Hepatocyte (in vitro differentiated cells): ENCODE measurements at regions not wholly inside any gene's neighbourhood (a gene's known extent, or its start where the extent isn't known, plus 50 kb on each side); places are given as distances from the start of the nearest gene placed in this dataset.

Source experiments
- CTCF ChIP-seq: fragments of 200-600 bp; sonication (generic); IDR thresholded peaks from 2 replicates; pipeline ENCODE4 v1.5.1; 2016; ENCODE audit warnings: antibody characterized with exemption, mild to moderate bottlenecking; ENCODE audit not compliant: poor library complexity
- EZH2 ChIP-seq: fragments of 200-600 bp; sonication (generic); IDR thresholded peaks from 2 replicates; pipeline ENCODE4 v1.6.1; 2016; ENCODE audit warnings: antibody characterized with exemption, mild to moderate bottlenecking, borderline replicate concordance
- EZH2phosphoT487 ChIP-seq: fragments of 200-600 bp; sonication (generic); IDR thresholded peaks from one replicate; pipeline ENCODE4 v1.6.1; 2018; ENCODE audit warnings: antibody characterized with exemption, mild to moderate bottlenecking, low read depth, moderate library complexity; ENCODE audit not compliant: unreplicated experiment, severe bottlenecking

- TF ChIP-seq EZH2 (no peak), CTCF (no peak), EZH2phosphoT487 (no peak)
These were observed 208.3 kb downstream of the TBC1D2B start for GRCh38 chr15:77869021-77869895.
